ENCODE measurements at regions not wholly inside any gene's neighbourhood (a gene's known extent, or its start where the extent isn't known, plus 50 kb on each side); places are given as distances from the start of the nearest gene placed in this dataset.
A peak's percentile ranks its signal among the peaks of the same experiment; 100 is the strongest.

DNA sequence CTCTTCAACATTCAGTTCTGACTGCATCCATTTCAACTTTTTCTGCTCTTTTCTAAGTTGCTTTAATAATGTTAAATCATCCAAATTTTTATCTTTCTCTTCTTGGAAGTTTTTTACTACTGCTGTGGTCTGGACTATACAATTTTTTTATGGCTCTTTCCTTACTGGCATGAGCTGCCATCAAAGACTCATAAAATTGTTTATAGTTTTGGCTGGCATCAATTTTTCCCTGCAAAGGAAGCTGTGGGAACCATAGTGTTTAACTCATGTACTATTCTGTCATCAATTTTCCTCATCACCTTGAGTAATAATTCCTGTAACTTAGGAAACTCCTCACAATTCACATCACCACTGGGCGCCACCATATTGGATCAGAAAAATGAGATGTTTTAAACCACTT is 77.6 kb upstream of the A1CF start:
- no peak overlapping the region for H3K27ac ChIP-seq
- DNase-seq, result no peak
- H3K4me1 ChIP-seq, result no peaks in the 10 kb centered on the region
- ATAC-seq (ENCODE audit: low FRiP score in 2 of 2), result no peak
- 91 to 92% methylated on average over 1 of the region's 1 CpG for WGBS, 2 donors
- no peaks in the 10 kb centered on the region for H3K27me3 ChIP-seq
- H3K4me3 ChIP-seq, result no peak overlapping the region
- H3K36me3 ChIP-seq, result no peaks in the 10 kb centered on the region
- no peaks in the 10 kb centered on the region for H3K9me3 ChIP-seq
- TF ChIP-seq, protein P1, sequence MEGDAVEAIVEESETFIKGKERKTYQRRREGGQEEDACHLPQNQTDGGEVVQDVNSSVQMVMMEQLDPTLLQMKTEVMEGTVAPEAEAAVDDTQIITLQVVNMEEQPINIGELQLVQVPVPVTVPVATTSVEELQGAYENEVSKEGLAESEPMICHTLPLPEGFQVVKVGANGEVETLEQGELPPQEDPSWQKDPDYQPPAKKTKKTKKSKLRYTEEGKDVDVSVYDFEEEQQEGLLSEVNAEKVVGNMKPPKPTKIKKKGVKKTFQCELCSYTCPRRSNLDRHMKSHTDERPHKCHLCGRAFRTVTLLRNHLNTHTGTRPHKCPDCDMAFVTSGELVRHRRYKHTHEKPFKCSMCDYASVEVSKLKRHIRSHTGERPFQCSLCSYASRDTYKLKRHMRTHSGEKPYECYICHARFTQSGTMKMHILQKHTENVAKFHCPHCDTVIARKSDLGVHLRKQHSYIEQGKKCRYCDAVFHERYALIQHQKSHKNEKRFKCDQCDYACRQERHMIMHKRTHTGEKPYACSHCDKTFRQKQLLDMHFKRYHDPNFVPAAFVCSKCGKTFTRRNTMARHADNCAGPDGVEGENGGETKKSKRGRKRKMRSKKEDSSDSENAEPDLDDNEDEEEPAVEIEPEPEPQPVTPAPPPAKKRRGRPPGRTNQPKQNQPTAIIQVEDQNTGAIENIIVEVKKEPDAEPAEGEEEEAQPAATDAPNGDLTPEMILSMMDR (IDR thresholded peaks at IDR 0.05), result no peak
- TF ChIP-seq POLR2A (IDR thresholded peaks at IDR 0.05), result no peak
- no peak for TF ChIP-seq POLR2AphosphoS5 (IDR thresholded peaks at IDR 0.05)
- TF ChIP-seq EP300 (IDR thresholded peaks at IDR 0.05), result no peak

DNA sequence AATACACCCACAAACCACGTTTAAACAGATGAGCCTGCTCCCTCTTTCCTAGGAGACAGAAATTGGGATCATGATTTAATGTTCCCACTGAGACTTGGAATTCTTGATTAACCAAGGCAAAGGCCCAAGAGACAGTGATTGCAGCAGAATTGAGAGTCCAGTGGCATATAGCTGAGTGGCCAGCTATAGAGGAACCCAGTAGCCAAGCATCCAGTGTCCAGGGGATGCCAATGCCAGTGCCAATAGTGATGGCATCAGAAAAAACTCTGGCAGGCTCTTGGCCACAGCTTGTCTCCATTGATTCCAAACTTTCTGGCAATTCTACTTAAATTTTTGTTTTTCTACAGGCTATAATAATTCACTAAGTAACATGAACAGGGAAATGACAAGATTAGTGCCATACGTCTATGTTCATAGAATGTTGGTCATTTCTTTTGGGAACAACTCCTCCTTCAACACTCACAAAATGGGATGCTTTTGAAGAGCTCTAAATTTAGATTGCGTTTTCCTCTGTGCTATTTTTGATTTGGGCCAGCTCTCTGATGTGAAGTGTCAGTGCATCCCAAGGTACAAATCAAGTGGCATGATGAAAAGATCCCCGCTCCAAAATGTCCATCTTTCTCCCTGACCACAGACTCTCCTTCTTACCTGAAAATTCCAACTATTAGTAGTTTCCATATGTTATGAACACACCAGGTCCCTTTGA is 83.1 kb upstream of the A1CF start:
- no peaks in the 10 kb centered on the region for H3K9me3 ChIP-seq
- ATAC-seq (ENCODE audit: low FRiP score in 2 of 2) (no peak), DNase-seq (no peak)
- TF ChIP-seq POLR2A (IDR thresholded peaks at IDR 0.05), result no peak
- TF ChIP-seq, protein P1 (IDR thresholded peaks at IDR 0.05), result no peak
- no peak for TF ChIP-seq EP300 (IDR thresholded peaks at IDR 0.05)
- TF ChIP-seq POLR2AphosphoS5 (IDR thresholded peaks at IDR 0.05), result no peak
- no peaks in the 10 kb centered on the region for H3K4me1 ChIP-seq
- 81 to 85% methylated on average over 4 of the region's 4 CpGs for WGBS, 2 donors
- no peak overlapping the region for H3K4me3 ChIP-seq
- H3K27ac ChIP-seq, result no peak overlapping the region
- no peaks in the 10 kb centered on the region for H3K27me3 ChIP-seq
- H3K36me3 ChIP-seq, result no peaks in the 10 kb centered on the region

DNA sequence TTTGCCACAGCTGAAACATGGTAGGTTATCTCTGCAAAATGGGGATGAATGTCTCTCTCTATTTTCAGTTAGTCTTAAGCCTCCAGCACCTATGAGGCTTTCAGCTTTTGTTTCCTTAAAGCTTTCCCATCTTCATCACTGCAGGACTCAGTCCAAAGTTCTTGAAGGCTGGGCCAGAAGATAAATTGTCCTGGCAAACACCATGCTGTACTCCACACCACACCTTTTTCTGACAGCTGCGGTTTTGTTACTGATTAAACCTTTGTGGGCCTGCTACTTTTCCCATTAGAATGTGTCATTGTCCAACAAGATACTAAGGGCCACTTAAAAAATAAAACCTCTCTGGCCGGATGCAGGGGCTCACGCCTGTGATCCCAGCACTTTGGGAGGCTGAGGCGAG is 87.2 kb upstream of the A1CF start:
- Histone ChIP-seq H3K4me3 (no peak overlapping the region), H3K27ac (no peak overlapping the region), H3K9me3 (no peaks in the 10 kb centered on the region), H3K36me3 (no peaks in the 10 kb centered on the region), H3K4me1 (no peaks in the 10 kb centered on the region), H3K27me3 (no peaks in the 10 kb centered on the region)
- peak in 1 of 2 donors; percentile 10 for ATAC-seq (ENCODE audit: low FRiP score in 2 of 2)
- WGBS, 2 donors, result 72 to 83% methylated on average over 4 of the region's 4 CpGs
- no peak for DNase-seq
- TF ChIP-seq POLR2AphosphoS5 (IDR thresholded peaks at IDR 0.05) (no peak), EP300 (IDR thresholded peaks at IDR 0.05) (no peak), POLR2A (IDR thresholded peaks at IDR 0.05) (no peak)

DNA sequence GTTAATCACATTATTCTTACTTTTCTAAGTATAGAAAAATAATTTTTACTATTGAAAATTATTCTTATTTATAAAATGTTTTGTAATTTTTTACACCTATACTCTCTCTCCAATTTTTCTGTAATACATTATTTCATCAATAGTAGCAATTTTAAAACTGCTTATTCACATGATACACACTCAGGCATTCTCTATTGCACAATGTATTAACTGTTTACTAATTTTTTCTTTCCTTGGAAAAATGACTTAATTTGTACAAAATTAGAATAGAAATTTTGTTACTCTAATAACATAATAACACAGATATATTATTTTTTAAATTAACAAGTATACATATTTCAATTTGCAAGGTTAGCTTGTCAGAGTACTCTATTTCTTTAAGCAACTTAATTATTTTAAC is 92.9 kb upstream of the PRKG1 start:
- no peak for ATAC-seq (ENCODE audit: low FRiP score in 2 of 2)
- H3K4me3 ChIP-seq, result no peak overlapping the region
- no peaks in the 10 kb centered on the region for H3K9me3 ChIP-seq
- H3K36me3 ChIP-seq, result no peaks in the 10 kb centered on the region
- H3K27me3 ChIP-seq, result no peaks in the 10 kb centered on the region
- TF ChIP-seq POLR2AphosphoS5 (IDR thresholded peaks at IDR 0.05) (no peak), EP300 (IDR thresholded peaks at IDR 0.05) (no peak), POLR2A (IDR thresholded peaks at IDR 0.05) (no peak)
- TF ChIP-seq, protein P1 (IDR thresholded peaks at IDR 0.05), result no peak
- H3K27ac ChIP-seq, result no peak overlapping the region
- no peaks in the 10 kb centered on the region for H3K4me1 ChIP-seq
- no peak for DNase-seq

DNA sequence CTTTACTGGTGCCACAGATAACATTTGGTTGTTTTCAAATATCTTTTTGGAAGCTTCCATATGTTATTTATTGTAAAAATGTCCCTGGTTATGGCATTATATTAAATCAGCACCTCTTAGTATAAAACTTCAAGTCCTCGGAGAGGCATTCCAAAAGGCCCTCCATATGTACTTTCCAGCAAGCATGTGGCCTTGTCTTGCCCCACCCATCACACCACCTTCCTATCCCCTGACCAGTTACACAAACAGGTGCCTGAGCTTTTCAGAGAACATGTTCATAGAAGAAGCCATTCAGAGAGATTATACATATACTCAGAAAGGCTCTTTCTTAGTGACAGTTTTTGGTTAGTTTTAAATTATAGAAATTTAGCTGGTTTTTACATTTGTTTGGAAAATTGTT is 92.4 kb upstream of the PRKG1 start:
- Histone ChIP-seq H3K27me3 (no peaks in the 10 kb centered on the region), H3K27ac (no peak overlapping the region), H3K36me3 (no peaks in the 10 kb centered on the region), H3K9me3 (no peaks in the 10 kb centered on the region), H3K4me3 (no peak overlapping the region), H3K4me1 (no peaks in the 10 kb centered on the region)
- ATAC-seq (ENCODE audit: low FRiP score in 2 of 2), result no peak
- 63 to 77% methylated on average over 1 of the region's 1 CpG for WGBS, 2 donors
- peak in 1 of 2 donors; percentile 51 for DNase-seq
- TF ChIP-seq EP300 (IDR thresholded peaks at IDR 0.05), result peak in 1 of 4 donors; percentile 32
- TF ChIP-seq, protein P1 (IDR thresholded peaks at IDR 0.05), result no peak
